Epithelial cell of proximal tubule (primary cell): ENCODE measurements at regions not wholly inside any gene's neighbourhood (a gene's known extent, or its start where the extent isn't known, plus 50 kb on each side); places are given as distances from the start of the nearest gene placed in this dataset.
"Not testable (repeated sequence)": the region's sequence is repeated elsewhere in the genome, so short reads cannot be mapped to it uniquely, and the experiment has no call there.

ENCODE experiments used
- DNase-seq: peaks from one replicate; pipeline ENCODE4 v3.0.0-alpha.2; 2011; ENCODE audit warnings: low read depth
- H3K4me3 ChIP-seq: 2 replicates; pipeline ENCODE4 v1.5.1; 2011; ENCODE audit warnings: low read depth, mild to moderate bottlenecking, low read length
- TF ChIP-seq, protein P1 (sequence below): conservative IDR thresholded peaks from 2 replicates; pipeline ENCODE4 v1.5.1; 2012; ENCODE audit warnings: low read depth, mild to moderate bottlenecking, low read length

DNA sequence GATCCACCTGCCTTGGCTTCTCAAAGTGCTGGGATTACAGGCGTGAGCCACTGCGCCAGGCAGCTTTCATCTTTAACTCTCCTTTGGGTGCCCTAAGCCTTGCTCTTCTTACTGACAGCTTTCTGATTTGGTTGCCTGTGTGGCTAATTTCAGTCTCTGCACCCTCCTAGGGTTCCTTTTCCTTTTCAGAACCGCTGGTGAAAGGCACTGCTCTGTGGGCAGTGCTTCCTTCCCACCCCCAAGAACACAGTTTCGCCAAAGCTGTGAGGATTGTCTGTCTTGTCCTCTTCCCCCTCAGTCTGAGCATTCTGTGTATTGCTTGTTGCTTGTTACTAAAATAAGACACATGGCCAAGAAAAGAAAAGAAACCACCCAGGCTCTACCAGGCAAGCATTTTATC, 101.4 kb upstream of the FRMPD3 start:
- TF ChIP-seq, protein P1, sequence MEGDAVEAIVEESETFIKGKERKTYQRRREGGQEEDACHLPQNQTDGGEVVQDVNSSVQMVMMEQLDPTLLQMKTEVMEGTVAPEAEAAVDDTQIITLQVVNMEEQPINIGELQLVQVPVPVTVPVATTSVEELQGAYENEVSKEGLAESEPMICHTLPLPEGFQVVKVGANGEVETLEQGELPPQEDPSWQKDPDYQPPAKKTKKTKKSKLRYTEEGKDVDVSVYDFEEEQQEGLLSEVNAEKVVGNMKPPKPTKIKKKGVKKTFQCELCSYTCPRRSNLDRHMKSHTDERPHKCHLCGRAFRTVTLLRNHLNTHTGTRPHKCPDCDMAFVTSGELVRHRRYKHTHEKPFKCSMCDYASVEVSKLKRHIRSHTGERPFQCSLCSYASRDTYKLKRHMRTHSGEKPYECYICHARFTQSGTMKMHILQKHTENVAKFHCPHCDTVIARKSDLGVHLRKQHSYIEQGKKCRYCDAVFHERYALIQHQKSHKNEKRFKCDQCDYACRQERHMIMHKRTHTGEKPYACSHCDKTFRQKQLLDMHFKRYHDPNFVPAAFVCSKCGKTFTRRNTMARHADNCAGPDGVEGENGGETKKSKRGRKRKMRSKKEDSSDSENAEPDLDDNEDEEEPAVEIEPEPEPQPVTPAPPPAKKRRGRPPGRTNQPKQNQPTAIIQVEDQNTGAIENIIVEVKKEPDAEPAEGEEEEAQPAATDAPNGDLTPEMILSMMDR = no peak
- no peak for DNase-seq
- H3K4me3 ChIP-seq = no peak overlapping the region

DNA sequence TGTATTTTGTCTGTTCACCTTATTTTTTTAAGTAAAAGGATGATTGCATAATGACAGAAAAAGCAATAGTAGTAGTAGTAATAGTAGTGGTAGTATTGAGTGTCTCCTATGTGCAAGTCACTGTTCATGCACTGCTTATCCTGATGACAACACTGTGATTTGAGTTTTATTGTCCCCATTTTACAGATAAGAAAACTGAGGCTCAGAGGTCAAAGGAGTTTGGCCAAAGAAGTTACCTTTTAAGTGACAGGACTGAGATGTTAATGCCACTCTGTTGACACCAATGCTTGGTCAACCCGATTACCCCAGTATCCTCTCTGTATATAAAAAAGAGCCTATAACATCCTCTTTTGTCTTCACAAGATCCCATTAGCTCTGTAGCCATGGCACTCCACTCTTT, 100.5 kb upstream of the FRMPD3 start:
- TF ChIP-seq, protein P1 = no peak
- no peak overlapping the region for H3K4me3 ChIP-seq
- DNase-seq = no peak

DNA sequence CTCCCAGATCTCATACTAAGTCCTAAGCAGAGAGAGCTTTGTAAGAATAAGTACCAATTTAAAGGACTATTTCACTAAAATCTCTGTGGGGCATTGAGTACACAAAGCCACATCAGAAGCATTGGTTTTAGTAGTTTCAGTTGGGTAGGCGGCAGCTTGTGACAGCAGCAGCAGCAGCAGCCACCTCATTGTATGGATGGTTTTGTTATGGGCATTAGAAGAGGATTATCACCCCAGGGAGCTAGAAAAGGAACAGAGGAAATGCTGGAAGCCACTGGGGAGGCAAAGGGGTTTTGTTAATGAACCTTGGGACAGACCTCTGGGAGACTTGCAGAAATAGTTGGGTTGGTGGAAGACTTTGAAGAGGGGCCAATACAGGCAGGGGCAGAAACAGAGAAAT, 93.9 kb upstream of the FRMPD3 start:
- TF ChIP-seq, protein P1 = no peak
- no peak for DNase-seq
- no peak overlapping the region for H3K4me3 ChIP-seq

DNA sequence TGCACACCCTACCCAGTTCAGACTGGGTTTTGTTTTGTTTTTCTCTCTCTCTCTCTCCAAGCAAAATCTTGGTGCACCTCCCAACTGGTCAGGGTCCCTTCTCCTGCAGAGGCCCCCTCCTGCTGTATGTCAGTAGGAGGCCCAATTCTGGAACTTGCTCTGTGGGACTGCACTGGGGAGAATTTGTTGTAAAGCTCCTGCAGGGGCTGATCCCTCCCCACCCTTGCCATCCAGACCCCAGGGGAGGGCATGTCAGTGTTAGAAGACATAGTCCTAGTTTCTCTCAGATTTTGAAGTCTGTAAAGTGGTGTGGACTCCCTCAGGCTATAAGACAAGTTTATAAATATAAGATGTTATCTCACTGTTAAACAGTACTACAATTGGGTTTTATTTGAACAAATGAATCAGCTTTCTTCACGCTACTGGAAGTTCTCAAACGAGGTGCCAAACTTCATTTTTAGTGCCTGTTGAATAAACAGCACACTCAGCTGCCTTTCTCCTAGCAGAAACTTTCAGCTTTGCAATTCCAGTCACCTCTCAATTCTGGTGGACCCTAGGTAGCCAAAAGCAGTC, 88.6 kb upstream of the FRMPD3 start:
- H3K4me3 ChIP-seq = no peak overlapping the region
- DNase-seq = no peak
- TF ChIP-seq, protein P1 = no peak

DNA sequence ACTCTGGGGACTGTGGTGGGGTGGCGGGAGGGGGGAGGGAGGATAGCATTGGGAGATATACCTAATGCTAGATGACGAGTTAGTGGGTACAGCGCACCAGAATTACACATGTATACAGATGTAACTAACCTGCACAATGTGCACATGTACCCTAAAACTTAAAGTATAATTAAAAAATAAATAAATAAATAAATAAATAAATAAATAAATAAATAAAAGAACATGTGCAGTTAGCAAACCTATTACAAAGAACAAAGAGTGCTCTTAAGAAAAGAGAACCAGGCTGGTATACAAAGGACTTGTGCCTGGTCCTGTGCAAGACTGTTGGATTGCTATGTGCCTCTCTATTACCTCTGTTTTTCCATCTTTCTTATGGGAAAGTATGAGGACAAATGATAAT, 79.3 kb upstream of the FRMPD3 start:
- H3K4me3 ChIP-seq, DNase-seq: not testable (repeated sequence)

DNA sequence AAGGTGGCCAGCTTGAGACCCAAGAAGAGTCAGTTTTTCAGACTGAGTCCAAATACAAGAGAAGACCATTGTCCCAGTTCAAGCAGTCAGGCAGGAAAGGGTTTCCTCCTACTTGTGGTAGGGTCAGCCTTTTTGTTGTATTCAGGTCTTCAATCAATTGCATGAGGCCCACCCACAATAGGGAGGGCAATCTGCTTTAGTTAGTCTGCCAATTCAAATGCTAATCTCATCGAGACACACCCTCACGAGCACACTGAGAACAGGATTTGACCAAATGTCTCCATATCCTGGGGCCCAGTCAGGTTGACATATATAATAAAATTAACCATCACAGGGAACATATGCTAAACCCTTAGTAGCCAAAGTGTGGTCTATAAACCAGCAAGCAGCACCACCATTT, 75.3 kb upstream of the FRMPD3 start:
- TF ChIP-seq, protein P1 = no peak
- no peak for DNase-seq
- no peak overlapping the region for H3K4me3 ChIP-seq

DNA sequence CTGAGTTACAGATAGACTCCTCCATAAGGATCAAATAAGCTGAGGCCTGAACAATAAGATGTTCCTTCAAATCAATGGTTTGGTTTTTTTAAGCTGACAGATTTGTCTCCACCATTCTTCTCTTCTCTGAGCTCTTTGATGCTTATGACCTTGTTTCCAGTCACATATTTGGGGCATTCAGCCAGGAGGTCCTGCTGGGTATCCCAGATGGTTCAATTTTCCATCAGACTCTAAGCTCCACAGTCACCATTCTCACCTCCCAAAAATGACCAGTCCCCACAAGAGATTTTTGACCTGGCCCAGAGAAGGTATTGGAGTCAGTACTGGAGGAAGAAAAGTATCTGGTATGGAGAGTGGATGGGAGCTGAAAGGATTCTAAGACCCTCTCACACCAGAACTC, 74.6 kb upstream of the FRMPD3 start:
- TF ChIP-seq, protein P1 = no peak
- DNase-seq = no peak

DNA sequence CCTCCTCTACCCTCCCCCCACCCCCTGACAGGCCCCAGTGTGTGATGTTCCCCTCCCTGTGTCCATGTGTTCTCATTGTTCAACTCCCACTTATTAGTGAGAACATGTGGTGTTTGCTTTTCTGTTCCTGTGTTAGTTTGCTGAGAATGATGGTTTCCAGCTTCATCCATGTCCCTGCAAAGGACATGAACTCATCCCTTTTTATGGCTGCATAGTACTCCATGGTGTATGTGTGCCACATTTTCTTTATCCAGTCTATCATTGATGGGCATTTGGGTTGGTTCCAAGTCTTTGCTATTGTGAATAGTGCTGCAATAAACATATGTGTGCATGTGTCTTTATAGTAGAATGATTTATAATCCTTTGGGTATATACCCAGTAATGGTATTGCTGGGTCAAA, 73.3 kb upstream of the FRMPD3 start:
- not testable (repeated sequence) for H3K4me3 ChIP-seq, DNase-seq

More for the DNA sequence above, 74.6 kb upstream of the FRMPD3 start:
- no peak overlapping the region for H3K4me3 ChIP-seq
